ENCODE measurements at regions not wholly inside any gene's neighbourhood (a gene's known extent, or its start where the extent isn't known, plus 50 kb on each side); places are given as distances from the start of the nearest gene placed in this dataset.

DNA sequence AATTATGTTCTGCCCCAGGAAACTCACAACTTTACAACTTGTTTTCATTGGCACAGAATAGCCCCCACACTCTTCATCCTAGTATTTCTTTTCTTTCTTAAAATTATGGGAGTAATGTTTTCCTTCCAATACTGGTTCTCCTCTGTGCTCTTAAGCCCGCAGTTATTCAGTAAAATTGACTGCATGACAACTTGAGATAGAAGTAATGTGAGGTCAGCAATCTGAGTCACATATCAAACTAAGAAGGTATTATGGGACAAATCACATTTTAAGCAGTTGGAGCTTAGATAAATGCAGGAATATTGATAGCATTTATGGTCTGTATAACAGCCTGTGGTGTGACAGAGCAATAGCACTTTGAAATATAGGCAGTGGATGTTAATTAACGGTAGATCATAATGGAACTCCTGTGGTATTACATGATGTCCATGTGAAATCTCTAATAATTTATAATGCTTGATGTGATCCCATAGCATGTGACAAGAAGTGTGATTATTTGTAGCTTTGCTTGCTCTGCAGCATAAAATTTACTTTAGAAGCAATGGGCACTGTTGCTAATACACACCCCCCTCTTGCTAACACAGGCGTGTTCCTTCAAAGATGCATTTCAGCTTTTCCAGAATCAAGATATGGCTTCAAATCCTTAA lies 351.4 kb upstream of the CDH20 start:
- no peak for DNase-seq
- H3K27me3 ChIP-seq (replicated peaks; ENCODE audit: control insufficient read depth, insufficient read depth, low read length): no peaks in the 10 kb centered on the region
- ChIA-PET POLR2A (no interaction called here), CTCF (no interaction called here)
- Mint-ChIP-seq H3K27ac (ENCODE audit: unreplicated experiment) (no peak overlapping the region), H3K4me1 (ENCODE audit: low read depth, unreplicated experiment) (no peaks in the 10 kb centered on the region), H3K4me3 (ENCODE audit: unreplicated experiment) (no peak overlapping the region), H3K9me3 (ENCODE audit: unreplicated experiment) (no peaks in the 10 kb centered on the region), H3K27me3 (ENCODE audit: insufficient read depth, unreplicated experiment) (no peaks in the 10 kb centered on the region), H3K36me3 (ENCODE audit: insufficient read depth, unreplicated experiment) (no peaks in the 10 kb centered on the region)
- intact Hi-C loops (cut with micrococcal nuclease; ENCODE audit: unreplicated experiment): no loop called here
- H3K9me3 ChIP-seq: no peaks in the 10 kb centered on the region
- no peak overlapping the region for H3K4me3 ChIP-seq (ENCODE audit: low read depth, low read length)
- H3K36me3 ChIP-seq (ENCODE audit: control insufficient read depth, insufficient read depth, low read length): no peaks in the 10 kb centered on the region
- H3K4me1 ChIP-seq: no peaks in the 10 kb centered on the region
- no TSS peak for BruUV-seq (replicated peaks)
- TF ChIP-seq, protein P1, sequence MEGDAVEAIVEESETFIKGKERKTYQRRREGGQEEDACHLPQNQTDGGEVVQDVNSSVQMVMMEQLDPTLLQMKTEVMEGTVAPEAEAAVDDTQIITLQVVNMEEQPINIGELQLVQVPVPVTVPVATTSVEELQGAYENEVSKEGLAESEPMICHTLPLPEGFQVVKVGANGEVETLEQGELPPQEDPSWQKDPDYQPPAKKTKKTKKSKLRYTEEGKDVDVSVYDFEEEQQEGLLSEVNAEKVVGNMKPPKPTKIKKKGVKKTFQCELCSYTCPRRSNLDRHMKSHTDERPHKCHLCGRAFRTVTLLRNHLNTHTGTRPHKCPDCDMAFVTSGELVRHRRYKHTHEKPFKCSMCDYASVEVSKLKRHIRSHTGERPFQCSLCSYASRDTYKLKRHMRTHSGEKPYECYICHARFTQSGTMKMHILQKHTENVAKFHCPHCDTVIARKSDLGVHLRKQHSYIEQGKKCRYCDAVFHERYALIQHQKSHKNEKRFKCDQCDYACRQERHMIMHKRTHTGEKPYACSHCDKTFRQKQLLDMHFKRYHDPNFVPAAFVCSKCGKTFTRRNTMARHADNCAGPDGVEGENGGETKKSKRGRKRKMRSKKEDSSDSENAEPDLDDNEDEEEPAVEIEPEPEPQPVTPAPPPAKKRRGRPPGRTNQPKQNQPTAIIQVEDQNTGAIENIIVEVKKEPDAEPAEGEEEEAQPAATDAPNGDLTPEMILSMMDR (IDR thresholded peaks at IDR 0.05; ENCODE audit: insufficient read depth in 1 of 2, low read depth in 1 of 2, low read length in 1 of 2, severe bottlenecking in 1 of 2, unreplicated experiment in 1 of 2): no peak

DNA sequence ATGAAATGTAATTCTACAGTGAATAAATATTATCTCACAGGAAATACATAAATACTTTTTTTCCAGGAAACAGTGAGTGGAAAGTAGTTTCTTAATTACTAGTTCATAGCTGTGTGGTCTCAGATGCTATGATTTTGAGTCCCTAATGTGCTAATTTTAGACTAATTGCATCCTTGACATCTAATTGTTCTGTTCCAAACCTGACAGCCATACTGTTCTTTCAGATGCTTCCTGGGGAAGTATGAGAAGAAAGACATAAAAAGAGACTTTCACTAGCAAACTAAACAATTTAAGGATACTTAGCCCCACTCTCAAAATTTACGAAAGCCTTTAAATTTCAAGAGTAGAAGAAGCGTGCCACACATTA lies 350.9 kb upstream of the CDH20 start:
- H3K27me3 ChIP-seq (replicated peaks; ENCODE audit: control insufficient read depth, insufficient read depth, low read length): no peaks in the 10 kb centered on the region
- ChIA-PET CTCF (no interaction called here), POLR2A (no interaction called here)
- no peak for DNase-seq
- Mint-ChIP-seq H3K9me3 (ENCODE audit: unreplicated experiment) (no peaks in the 10 kb centered on the region), H3K27ac (ENCODE audit: unreplicated experiment) (no peak overlapping the region), H3K4me3 (ENCODE audit: unreplicated experiment) (no peak overlapping the region), H3K27me3 (ENCODE audit: insufficient read depth, unreplicated experiment) (no peaks in the 10 kb centered on the region), H3K4me1 (ENCODE audit: low read depth, unreplicated experiment) (no peaks in the 10 kb centered on the region), H3K36me3 (ENCODE audit: insufficient read depth, unreplicated experiment) (no peaks in the 10 kb centered on the region)
- BruUV-seq (replicated peaks): no TSS peak
- H3K9me3 ChIP-seq: no peaks in the 10 kb centered on the region
- no peak overlapping the region for H3K4me3 ChIP-seq (ENCODE audit: low read depth, low read length)
- no peaks in the 10 kb centered on the region for H3K36me3 ChIP-seq (ENCODE audit: control insufficient read depth, insufficient read depth, low read length)
- H3K4me1 ChIP-seq: no peaks in the 10 kb centered on the region
- intact Hi-C loops (cut with micrococcal nuclease; ENCODE audit: unreplicated experiment): no loop called here
- TF ChIP-seq, protein P1 (IDR thresholded peaks at IDR 0.05; ENCODE audit: insufficient read depth in 1 of 2, low read depth in 1 of 2, low read length in 1 of 2, severe bottlenecking in 1 of 2, unreplicated experiment in 1 of 2): no peak

DNA sequence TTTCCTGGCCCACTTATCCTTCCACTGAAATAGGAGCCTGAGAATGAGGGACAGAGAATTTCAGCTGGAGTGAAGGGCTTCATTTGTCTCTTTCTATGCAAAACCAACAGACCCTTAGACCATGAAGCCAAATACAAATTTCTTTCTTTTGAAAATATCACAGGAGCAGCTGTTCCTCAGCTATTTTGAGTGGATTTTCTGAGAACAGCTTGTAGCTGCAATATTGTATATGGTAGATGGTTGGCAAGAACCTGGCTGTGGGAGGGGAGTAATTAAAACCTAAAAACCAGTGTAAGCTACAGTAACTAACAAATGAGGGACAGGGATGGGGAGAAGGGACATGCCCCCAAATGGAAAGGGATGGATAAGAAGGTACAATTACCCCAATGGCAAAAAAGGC lies 350.3 kb upstream of the CDH20 start:
- Mint-ChIP-seq H3K27me3 (ENCODE audit: insufficient read depth, unreplicated experiment) (no peaks in the 10 kb centered on the region), H3K36me3 (ENCODE audit: insufficient read depth, unreplicated experiment) (no peaks in the 10 kb centered on the region), H3K4me1 (ENCODE audit: low read depth, unreplicated experiment) (no peaks in the 10 kb centered on the region), H3K4me3 (ENCODE audit: unreplicated experiment) (no peak overlapping the region), H3K27ac (ENCODE audit: unreplicated experiment) (no peak overlapping the region), H3K9me3 (ENCODE audit: unreplicated experiment) (no peaks in the 10 kb centered on the region)
- Histone ChIP-seq H3K4me3 (ENCODE audit: low read depth, low read length) (no peak overlapping the region), H3K27me3 (replicated peaks; ENCODE audit: control insufficient read depth, insufficient read depth, low read length) (no peaks in the 10 kb centered on the region), H3K36me3 (ENCODE audit: control insufficient read depth, insufficient read depth, low read length) (no peaks in the 10 kb centered on the region), H3K9me3 (no peaks in the 10 kb centered on the region), H3K4me1 (no peaks in the 10 kb centered on the region)
- CTCF ChIA-PET: no interaction called here
- POLR2A ChIA-PET: no interaction called here
- intact Hi-C loops (cut with micrococcal nuclease; ENCODE audit: unreplicated experiment): no loop called here
- no TSS peak for BruUV-seq (replicated peaks)
- TF ChIP-seq, protein P1 (IDR thresholded peaks at IDR 0.05; ENCODE audit: insufficient read depth in 1 of 2, low read depth in 1 of 2, low read length in 1 of 2, severe bottlenecking in 1 of 2, unreplicated experiment in 1 of 2): no peak
- no peak for DNase-seq

Data from Caco-2 (cell line).